Stomach (tissue), 4 donors: ENCODE measurements at regions not wholly inside any gene's neighbourhood (a gene's known extent, or its start where the extent isn't known, plus 50 kb on each side); places are given as distances from the start of the nearest gene placed in this dataset.

Source experiments
- CTCF ChIP-seq, 7 experiments: fragments of 450-650 bp in 4 of 7; fragments of 200-600 bp in 3 of 7; sonication (generic) in 3 of 7; IDR thresholded peaks; one replicate each; pipeline ENCODE4 v1.5.1; 2016 to 2019; ENCODE audit warnings: antibody characterized with exemption in 7 of 7, control low read depth in 2 of 7, mild to moderate bottlenecking in 1 of 7
- POLR2A ChIP-seq, 4 donors: fragments of 450-650 bp; IDR thresholded peaks; one replicate each; pipeline ENCODE4 v1.6.1; 2016; ENCODE audit warnings: antibody characterized with exemption in 4 of 4, control low read depth in 2 of 4, mild to moderate bottlenecking in 1 of 4, moderate library complexity in 1 of 4
- POLR2AphosphoS5 ChIP-seq, 3 donors: sonication (generic); formaldehyde crosslinking; IDR thresholded peaks; one replicate each; pipeline ENCODE4 v1.6.1; 2016; ENCODE audit warnings: antibody characterized with exemption in 3 of 3

DNA sequence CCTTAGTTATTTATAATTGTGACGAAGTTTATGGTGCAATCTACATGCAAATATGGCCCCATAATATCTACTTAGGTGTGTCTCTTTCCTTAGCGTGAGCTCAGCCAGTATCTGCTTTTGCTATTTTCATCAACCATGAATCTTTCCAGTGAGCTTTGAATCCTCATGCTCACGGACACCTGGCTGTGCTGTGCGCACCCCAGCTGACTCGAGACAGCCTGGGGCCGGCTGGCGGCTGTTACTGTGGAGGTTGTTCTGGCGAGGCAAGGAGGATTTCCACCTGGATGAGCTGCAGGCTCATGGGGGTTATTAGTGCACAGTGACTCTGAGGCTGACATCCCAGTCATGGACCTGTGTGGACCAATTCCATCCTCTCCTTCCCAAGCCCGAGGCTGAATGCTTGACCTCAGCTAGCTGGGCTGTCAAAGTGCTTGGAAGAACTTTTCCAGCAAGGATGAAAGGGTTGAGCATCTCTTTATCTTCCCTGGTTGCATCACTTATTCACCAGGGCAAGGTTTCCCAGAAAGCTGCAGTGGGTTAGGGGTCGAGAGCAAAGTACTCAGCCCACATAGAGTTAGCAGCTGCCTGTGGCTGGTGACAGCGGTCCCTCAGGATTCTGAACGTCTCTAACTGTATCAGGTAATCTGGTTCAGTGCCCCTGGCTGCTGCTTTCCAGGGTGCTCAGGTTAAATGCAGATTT is 141.7 kb downstream of the ARL4C start:
- no peak for TF ChIP-seq CTCF (IDR thresholded peaks at IDR 0.05)
- TF ChIP-seq POLR2AphosphoS5 (IDR thresholded peaks at IDR 0.05) = no peak
- no peak for TF ChIP-seq POLR2A (IDR thresholded peaks at IDR 0.05)
